Hematopoietic multipotent progenitor cell treated with erythropoietin and hydrocortisone succinate and interleukin-3 and kit ligand, for 6 days (in vitro differentiated cells): ENCODE measurements at regions not wholly inside any gene's neighbourhood (a gene's known extent, or its start where the extent isn't known, plus 50 kb on each side); places are given as distances from the start of the nearest gene placed in this dataset.
"Not testable (repeated sequence)": the region's sequence is repeated elsewhere in the genome, so short reads cannot be mapped to it uniquely, and the experiment has no call there.

ENCODE experiments used
- DNase-seq: peaks from one replicate; pipeline ENCODE4 v3.0.0-alpha.2; 2015

- not testable (repeated sequence) for DNase-seq
Measured at GRCh38 chr18:14995023-14995422, 247.1 kb downstream of the ANKRD30B start.

DNA sequence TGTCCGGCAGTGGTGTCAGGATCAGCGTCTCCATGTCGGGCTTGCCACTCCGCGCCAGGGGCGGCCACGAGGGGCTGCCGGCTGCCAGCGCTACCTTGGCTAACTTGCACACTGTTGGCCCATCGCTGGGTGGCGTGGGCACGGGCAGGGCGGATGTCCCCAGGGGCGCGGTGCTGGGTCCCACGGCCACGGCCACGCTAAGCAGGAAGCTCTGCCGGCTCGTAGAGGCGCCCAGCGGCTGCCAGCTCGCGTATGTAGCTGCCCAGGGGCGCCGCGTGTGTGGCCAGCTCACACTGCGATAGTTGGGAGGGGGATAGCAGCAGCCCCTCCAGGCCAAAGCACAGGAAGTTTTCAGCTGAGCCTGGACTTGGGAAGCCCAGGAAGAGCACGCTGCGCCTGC lies 249.4 kb downstream of the ANKRD30B start:
- DNase-seq, result no peak

- not testable (repeated sequence) for DNase-seq
Measured at GRCh38 chr18:14997899-14998298, 249.9 kb downstream of the ANKRD30B start.

DNA sequence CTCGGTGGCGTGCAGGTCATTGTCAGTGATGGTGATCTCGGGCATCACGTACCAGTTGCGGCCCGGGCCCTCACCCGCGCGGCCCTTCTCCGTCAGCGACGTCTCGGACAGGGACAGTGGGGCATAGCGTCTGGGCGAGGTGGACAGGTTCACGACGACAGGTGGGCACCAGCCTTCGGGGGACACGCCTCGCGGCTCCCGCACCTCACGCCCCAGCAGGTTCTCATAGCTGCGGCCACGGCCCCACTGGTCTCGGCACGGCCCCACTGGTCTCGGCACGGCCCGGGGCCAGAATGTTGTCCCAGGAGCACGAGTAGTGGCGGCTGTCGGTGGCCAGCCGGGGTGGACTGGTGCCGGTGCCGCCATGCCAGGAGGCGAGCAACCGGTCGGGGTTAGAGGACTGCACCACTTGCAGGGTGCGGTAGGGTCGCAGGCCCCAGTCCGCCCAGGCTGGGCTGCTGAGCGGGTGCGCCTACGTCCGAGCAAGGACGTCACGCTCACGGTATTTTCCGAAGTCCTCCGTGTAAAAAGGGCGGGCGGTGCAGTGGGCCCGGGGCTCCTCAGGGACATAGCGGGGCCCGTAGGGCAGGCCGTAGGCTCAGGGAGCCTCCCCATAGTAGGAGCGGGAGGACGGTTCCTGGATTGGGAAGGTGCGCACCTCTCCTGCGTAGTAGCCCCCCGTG lies 250.5 kb downstream of the ANKRD30B start:
- not testable (repeated sequence) for DNase-seq

DNA sequence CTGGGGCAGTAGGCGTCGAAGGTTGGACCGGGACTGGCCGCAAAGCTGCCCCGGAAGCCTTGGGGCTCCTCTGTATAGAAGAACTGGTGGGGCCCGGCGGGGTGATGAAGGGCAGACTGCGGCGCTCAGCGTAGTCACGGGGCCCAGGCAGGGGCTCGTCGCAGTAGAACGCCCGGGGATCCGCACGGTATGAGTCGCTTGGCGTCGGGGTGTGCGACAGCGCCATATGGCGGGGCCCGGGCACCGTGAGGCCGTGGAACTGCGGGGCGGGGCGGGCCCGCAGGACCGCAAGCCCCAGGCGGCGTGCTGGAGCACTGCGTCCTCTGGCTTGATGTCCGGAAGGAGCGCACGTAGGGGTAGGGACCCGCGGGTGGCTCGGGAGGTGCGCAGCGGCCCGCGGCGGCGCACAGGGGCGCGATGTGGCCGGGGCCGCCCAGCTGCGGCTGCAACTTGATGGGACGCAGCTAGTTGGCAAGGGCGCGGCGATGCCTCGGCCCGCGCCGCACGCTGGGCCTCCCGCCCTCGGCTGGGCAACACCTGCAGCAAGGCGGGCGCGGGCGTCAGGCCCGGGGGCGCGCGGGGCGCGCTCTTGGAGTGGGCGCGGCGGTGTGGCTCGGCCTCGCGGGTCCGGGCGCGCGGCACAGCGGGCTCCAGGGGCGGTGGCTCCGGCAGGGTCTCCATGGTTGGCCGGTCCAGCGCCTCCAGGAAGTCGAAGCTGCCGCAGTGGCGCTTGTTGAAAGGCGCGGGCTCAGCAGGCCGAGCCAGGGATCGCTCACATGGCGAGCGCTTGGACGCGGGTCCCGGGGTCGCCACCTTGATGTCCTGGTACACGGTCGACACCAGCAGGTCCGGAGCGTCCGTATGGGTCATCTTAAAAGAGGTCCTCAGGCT lies 251.4 kb downstream of the ANKRD30B start:
- no peak for DNase-seq

DNA sequence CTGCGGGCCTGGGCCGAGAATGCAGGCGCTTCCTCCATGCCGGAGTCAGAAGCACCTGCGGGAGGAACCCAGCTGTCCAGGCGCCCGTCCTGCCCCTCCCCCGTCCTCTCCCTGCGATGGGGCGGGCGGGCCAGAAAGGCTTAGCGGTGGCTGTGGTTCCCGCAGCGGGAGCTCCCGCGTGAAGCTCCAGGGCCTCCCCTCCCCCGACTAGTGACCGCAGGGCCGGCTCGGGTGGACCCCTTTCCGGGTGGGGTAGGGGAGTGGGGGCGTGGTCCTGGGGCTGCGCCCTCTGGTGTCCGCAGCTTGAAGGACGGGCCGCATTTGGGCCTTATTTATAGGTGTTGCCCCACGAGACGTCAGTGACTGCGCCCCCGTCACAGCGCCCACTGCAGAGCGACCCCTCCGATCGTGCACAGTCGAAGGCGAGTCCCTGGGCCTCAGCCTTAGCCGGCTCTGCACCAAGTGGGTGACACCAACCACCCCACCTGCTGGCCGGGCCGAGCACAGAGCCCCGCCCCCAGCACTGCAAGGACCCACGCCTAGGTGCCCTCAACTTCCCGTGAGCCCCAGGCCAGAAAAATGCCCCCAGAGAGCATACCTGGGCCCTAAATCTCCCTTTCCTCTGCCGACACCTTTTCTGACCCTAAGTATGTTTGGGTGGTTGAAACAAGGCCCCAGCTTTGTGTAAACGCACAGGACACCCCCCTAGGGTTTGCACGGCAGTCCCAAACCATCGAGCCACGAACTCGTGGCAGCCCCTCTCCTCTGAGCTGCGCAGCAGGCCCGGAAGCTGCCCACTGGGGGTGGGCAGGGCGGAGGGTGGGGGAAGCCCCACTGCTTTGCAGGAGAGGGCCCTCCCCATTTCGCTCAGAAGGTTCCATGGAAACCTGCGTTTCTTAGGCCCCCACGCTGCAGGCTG lies 252.4 kb downstream of the ANKRD30B start:
- DNase-seq, result not testable (repeated sequence)

DNA sequence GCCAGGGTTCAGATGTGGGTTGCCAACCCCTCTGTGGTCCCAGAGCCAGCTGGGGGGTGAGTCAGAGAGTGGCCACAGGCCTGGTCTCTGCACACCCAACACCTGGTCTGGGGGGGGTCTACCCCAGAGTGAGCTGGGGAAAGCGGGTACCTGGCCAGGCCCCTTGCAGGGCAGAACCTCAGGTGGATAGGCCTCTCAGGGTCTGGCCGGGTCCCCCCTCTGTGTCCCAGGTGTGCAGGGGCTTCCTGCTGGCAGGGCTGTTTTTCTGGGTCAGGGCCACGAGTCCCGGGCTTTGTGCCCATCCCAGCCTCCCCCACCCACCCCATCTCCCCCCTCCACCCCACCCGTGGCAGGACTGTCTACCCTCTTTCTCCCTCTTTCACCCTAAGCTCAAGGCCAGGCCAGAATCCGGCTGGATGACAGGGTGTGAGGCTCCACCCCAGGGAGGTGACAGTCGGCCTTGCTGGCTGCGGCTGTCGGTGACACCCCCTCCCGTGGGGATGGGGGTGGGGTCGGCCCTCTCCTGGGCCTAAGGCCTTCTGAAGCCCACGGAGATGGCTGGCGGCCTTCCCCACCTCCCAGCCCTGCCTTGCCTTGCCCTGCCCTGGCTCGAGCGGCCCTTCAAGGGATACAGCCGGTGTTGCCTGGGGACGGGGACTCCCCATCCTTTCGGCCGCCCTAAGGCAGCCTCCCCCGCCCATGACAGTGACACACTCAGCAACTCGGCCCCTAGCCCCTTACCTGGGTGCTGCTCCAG lies 253.2 kb downstream of the ANKRD30B start:
- DNase-seq, result not testable (repeated sequence)

DNA sequence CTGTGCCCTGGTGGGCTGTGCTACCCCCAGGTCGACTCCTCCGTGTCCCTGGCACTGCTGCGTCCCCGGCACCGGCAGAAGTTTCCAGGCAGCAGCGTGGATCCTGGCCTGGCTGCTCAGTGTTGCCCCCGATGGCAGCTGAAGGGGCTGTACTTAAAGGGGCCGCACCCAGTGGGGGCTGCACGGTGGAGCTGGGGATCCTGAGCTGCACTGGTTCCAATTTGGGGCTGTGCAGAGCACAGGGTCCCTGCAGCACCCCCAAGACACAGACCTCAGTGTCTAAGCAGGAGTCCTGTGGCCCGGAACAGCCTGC lies 253.8 kb downstream of the ANKRD30B start:
- not testable (repeated sequence) for DNase-seq

- DNase-seq, result not testable (repeated sequence)
Measured at GRCh38 chr18:15002765-15003164, 254.8 kb downstream of the ANKRD30B start.

DNA sequence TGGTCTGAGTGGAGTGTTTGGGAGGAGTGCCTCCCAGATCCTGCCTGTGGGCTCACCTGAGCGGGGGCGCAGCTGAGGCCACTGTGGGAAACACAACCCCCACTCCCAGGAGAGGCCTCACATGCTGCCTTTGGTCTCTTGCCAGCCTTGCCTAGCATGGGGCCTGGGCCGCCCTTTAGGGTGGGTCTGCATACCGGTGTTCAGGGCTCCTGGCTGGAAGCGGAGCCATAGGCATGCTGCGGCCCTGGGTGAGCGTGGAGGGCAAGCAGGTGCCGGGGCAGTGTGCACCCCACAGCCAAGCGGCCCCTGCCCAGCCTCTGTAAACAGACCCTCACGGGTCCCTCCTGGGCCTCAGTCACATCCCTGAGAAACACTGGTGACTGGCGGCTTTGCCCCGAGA lies 255.3 kb downstream of the ANKRD30B start:
- DNase-seq, result not testable (repeated sequence)

GRCh38 chr18:15003636-15004269 lies 255.8 kb downstream of the ANKRD30B start:
- DNase-seq, result not testable (repeated sequence)

DNA sequence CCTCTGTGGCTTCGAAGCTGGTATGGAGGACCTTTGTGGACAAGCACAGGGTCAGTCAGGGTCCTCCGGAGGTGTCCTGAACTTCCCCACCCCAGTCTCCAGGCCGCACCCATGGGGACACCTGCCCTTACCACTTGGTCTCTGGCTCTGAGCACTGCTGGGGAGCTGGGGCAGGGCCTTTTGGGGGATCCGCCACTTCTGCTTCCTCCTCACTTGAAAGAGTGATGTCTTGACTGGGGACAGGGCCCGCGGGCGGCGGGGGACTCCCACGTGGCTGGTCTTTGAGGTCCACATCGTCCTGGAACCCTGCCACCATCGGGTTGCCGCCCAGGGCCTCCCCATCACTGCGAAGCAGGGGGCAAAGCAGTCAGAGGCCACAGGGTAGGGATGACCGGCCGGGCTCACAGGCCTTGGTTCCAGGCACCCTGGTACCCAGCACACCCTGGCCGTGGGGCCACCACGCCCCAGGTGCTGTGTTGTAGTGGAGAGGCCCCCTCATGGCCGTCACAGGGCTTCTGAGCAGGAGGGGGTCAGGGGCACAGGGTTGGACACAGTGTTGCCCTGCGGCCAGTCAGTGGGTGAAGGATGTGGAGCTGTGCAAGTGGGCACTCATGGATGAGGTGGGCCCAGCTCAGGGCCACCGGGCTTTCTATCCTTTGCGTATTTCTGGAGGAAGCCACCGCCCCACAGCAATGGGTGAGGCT lies 256.4 kb downstream of the ANKRD30B start:
- not testable (repeated sequence) for DNase-seq

DNA sequence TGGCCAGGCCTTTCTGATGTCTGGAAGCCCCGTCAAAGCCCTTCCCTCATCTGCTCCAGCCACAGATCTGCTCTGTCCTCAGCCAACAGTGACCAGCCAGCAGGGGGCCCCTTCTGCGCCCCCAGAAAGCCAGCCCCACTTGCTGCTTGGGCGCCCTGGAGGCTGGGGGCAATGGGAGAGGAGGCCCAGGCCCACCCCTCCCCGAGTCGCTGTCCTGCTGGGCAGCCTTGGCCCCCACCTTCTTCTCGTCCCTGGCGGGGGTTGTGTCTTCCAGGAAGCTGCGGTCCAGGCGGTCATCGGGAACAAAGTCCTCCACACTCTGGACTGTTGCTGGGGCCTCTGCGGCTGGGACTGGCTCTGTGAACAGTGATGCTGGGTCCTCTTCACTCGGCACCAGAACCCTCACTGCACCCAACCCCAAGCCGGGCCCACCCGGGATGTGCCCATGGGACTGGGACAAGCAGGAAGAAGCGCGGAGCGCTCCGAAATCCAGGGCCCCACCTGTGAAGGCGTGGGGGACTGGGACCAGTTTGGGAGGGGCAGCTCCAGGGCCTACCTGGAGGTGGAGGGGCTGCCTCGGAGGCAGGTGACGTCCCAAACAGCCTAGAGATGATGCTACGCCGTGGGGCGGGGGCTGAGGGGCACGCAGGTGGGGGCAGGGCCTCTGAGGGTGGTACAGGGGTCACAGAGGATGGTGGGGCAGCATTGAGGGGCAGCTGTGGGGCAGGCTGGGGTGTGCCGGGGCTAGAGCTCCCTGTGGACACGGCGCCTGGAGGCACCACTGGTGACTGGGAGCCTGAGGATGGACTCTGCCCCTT lies 257.6 kb downstream of the ANKRD30B start:
- no peak for DNase-seq

- not testable (repeated sequence) for DNase-seq
Measured at GRCh38 chr18:15006616-15007015, 258.6 kb downstream of the ANKRD30B start.

DNA sequence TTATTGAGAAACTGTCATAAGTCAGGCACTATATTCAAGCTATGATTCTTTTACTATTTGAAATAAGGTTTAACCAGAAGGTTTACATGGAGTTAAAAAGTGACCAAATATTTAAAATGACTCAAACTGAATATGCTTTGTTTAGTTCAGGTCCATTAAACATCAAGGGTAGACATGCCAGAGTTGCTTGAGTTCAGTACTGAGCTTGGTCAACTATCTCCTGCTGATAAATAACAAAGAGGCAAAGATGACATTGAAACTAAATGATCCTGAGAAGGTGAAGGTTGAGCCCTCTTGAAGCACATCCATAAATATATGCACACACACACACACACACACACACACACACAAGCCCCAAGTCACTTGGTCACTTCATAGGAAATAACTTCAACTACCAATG lies 278.1 kb downstream of the ANKRD30B start:
- DNase-seq, result not testable (repeated sequence)

- not testable (repeated sequence) for DNase-seq
Measured at GRCh38 chr18:15028037-15028436, 280.1 kb downstream of the ANKRD30B start.

GRCh38 chr18:15060279-15060880 lies 312.4 kb downstream of the ANKRD30B start:
- not testable (repeated sequence) for DNase-seq

DNA sequence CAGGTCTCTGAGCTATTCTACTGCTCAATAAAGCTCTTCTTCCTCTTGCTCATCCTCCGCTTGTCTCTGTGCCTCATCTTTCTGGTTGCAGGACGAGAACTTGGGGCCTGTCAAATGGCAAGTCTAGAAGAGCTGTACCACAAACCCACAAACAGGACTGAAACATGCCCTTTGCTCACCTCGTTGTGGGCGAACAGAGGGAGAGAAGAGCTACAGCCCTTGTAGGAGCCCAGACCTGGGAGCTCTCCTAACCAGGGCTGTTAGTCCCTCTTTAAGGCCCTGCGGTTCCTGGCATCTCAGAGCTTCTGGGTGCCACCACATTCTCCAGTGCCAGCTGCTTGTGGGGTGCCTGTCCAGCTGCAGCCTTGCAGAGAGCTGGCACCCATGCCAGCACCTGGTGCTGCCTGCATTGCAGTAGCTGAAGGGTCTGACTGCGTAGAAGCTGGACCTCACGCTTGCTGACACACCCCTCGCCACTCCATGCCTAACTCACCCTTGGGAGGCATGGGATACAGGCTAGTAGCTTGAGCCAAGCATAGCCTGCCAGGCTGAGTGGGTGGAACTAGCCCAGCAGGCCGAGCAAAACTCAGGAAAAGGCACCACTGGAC lies 313.4 kb downstream of the ANKRD30B start:
- not testable (repeated sequence) for DNase-seq

DNA sequence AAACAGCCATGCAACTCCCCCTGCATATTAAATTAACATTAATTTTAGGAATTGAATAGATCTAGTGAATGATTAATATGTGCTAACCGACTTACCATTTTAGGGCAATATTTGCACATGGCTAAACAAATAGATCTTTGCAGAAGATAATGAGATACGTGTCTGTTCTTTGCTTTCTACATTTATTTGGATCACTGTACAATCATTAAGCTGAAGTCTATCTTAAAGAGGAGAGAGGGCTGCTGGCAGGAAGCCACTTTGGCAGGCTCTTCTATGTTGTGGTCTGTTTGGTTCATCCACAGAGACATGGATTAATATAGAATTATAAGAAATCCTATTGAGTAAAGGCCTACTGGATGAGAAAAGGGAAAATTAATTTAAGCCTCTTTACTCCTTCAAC lies 318.5 kb downstream of the ANKRD30B start:
- not testable (repeated sequence) for DNase-seq
